Endothelial cell of umbilical vein (primary cell): ENCODE measurements at regions not wholly inside any gene's neighbourhood (a gene's known extent, or its start where the extent isn't known, plus 50 kb on each side); places are given as distances from the start of the nearest gene placed in this dataset.

Source experiments
- BruUV-seq: library from RNA; stranded (reverse); fragments of 400-500 nt; replicated peaks from 2 replicates; lab custom pipeline; 2021; lab: Mats Ljungman, UMichigan
- CTCF ChIA-PET: fragments of 300-600, 350-600 bp; sonication (Branson Sonifier 250); formaldehyde crosslinking; loops from one replicate; lab custom pipeline; 2021; ENCODE audit warnings: antibody characterized with exemption, inconsistent platforms; lab: Charles Lee
- POLR2A ChIA-PET: fragments of 300-600, 350-600 bp; sonication (Branson Sonifier 250); formaldehyde crosslinking; loops from one replicate; lab custom pipeline; 2021; ENCODE audit warnings: antibody characterized with exemption, inconsistent platforms; lab: Charles Lee
- DNase-seq: peaks from one replicate; pipeline ENCODE4 v3.0.0-alpha.2; 2011; ENCODE audit warnings: low read depth, low spot score
- FAIRE-seq: peaks from 2 replicates; lab custom pipeline; 2011; peaks lifted over from hg19 to GRCh38; lab: Jason Lieb, UNC
- H2AFZ ChIP-seq: 2 replicates; pipeline ENCODE4 v1.6.0; 2012; ENCODE audit warnings: low read depth, low read length, control low read depth, inconsistent platforms
- H3K27ac ChIP-seq: 2 replicates; pipeline ENCODE4 v1.5.1; 2011; ENCODE audit warnings: low read depth, mild to moderate bottlenecking, control low read depth, low read length, moderate library complexity; ENCODE audit not compliant: insufficient read depth
- H3K27me3 ChIP-seq, 2 experiments: 2 replicates each; pipeline versions ENCODE4 v1.6.0 to v1.6.1; 2011; ENCODE audit warnings: low read length in 2 of 2, mixed read lengths in 1 of 2; ENCODE audit not compliant: control insufficient read depth in 2 of 2, insufficient read depth in 2 of 2
- H3K36me3 ChIP-seq, 2 experiments: 2 replicates in 1 of 2; 3 replicates in 1 of 2; pipeline ENCODE4 v1.5.1; 2011; ENCODE audit warnings: low read length in 2 of 2, mild to moderate bottlenecking in 1 of 2, moderate library complexity in 1 of 2; ENCODE audit not compliant: control insufficient read depth in 2 of 2, insufficient read depth in 2 of 2; ENCODE audit errors: extremely low read depth in 1 of 2
- H3K4me1 ChIP-seq: 3 replicates; pipeline ENCODE4 v1.5.1; 2011; ENCODE audit warnings: mild to moderate bottlenecking, low read length; ENCODE audit not compliant: control insufficient read depth, insufficient read depth; ENCODE audit errors: extremely low read depth
- H3K4me2 ChIP-seq: 2 replicates; pipeline ENCODE4 v1.6.1; 2011; ENCODE audit warnings: low read length, control low read depth, mixed read lengths; ENCODE audit not compliant: insufficient read depth
- H3K4me3 ChIP-seq, 3 experiments: fragments of 200-600 bp in 1 of 3; sonication (generic), shearing (Covaris generic) in 1 of 3; replicated peaks in 1 of 3; 2 replicates each; pipeline ENCODE4 v1.5.1; 2011 to 2016; ENCODE audit warnings: control low read depth in 3 of 3, low read length in 3 of 3, mild to moderate bottlenecking in 2 of 3, inconsistent platforms in 1 of 3, low read depth in 1 of 3, moderate library complexity in 1 of 3; ENCODE audit not compliant: insufficient read depth in 1 of 3
- H3K79me2 ChIP-seq: 2 replicates; pipeline ENCODE4 v1.6.0; 2012; ENCODE audit warnings: low read length, inconsistent platforms; ENCODE audit not compliant: control insufficient read depth, insufficient read depth
- H3K9ac ChIP-seq: replicated peaks from 2 replicates; pipeline ENCODE3; 2011; ENCODE audit warnings: low read length, control low read depth; ENCODE audit not compliant: insufficient read depth; ENCODE audit errors: extremely low read depth
- H3K9me1 ChIP-seq: replicated peaks from 3 replicates; pipeline ENCODE4 v1.6.0; 2011; ENCODE audit warnings: mild to moderate bottlenecking, low read length; ENCODE audit not compliant: control insufficient read depth, insufficient read depth; ENCODE audit errors: extremely low read depth
- H3K9me3 ChIP-seq: replicated peaks from 2 replicates; pipeline ENCODE4 v1.5.1; 2012; ENCODE audit warnings: low read length, inconsistent platforms; ENCODE audit not compliant: control insufficient read depth, insufficient read depth
- H4K20me1 ChIP-seq: replicated peaks from 2 replicates; pipeline ENCODE3; 2011; ENCODE audit warnings: mild to moderate bottlenecking, low read length; ENCODE audit not compliant: control insufficient read depth, insufficient read depth; ENCODE audit errors: extremely low read depth
- EZH2 ChIP-seq: IDR thresholded peaks from 2 replicates; pipeline ENCODE4 v1.6.1; 2012; ENCODE audit warnings: borderline replicate concordance, low read depth, mild to moderate bottlenecking, moderate library complexity, low read length, inconsistent platforms; ENCODE audit not compliant: severe bottlenecking
- GATA2 ChIP-seq: IDR thresholded peaks from 2 replicates; pipeline ENCODE4 v1.7.0; 2011; ENCODE audit warnings: low read depth, mild to moderate bottlenecking, moderate library complexity, mixed read lengths, low read length; ENCODE audit not compliant: insufficient read length, insufficient read depth
- MYC ChIP-seq: IDR thresholded peaks from one replicate; pipeline ENCODE4 v1.6.1; 2011; ENCODE audit warnings: mild to moderate bottlenecking, low read depth, low read length
- POLR2A ChIP-seq: IDR thresholded peaks from 2 replicates; pipeline ENCODE4 v1.6.1; 2012; ENCODE audit warnings: low read depth, mild to moderate bottlenecking, control low read depth, low read length
- POLR2AphosphoS5 ChIP-seq: IDR thresholded peaks from 2 replicates; pipeline ENCODE4 v1.6.1; 2012; ENCODE audit warnings: low read depth, mild to moderate bottlenecking, control low read depth, low read length, moderate library complexity; ENCODE audit not compliant: insufficient read depth
- dilution Hi-C: fragments of 300-500 bp; cut with MboI; formaldehyde crosslinking; loops from one replicate; pipeline ENCODE4 v1.15.0; 2019; ENCODE audit warnings: low sequenced_read_pairs; ENCODE audit not compliant: extremely low pct_ligation_motif_present
- intact Hi-C: fragments of 100-400 bp; cut with micrococcal nuclease; formaldehyde crosslinking; loops from one replicate; pipeline ENCODE4 v1.10.0; 2022
- TF ChIP-seq, protein P1 (sequence below), 2 donors: IDR thresholded peaks; 1 replicate in 1 of 2; 2 replicates in 1 of 2; pipeline ENCODE4 v1.5.1; 2011; ENCODE audit warnings: low read length in 2 of 2, mild to moderate bottlenecking in 2 of 2, moderate library complexity in 2 of 2, control low read depth in 1 of 2, inconsistent platforms in 1 of 2, low read depth in 1 of 2; ENCODE audit not compliant: insufficient read depth in 1 of 2; ENCODE audit errors: extremely low read depth in 1 of 2
- TF ChIP-seq, protein P2 (sequence below): IDR thresholded peaks from 2 replicates; pipeline ENCODE4 v1.6.1; 2011; ENCODE audit not compliant: insufficient read depth, insufficient read length

DNA sequence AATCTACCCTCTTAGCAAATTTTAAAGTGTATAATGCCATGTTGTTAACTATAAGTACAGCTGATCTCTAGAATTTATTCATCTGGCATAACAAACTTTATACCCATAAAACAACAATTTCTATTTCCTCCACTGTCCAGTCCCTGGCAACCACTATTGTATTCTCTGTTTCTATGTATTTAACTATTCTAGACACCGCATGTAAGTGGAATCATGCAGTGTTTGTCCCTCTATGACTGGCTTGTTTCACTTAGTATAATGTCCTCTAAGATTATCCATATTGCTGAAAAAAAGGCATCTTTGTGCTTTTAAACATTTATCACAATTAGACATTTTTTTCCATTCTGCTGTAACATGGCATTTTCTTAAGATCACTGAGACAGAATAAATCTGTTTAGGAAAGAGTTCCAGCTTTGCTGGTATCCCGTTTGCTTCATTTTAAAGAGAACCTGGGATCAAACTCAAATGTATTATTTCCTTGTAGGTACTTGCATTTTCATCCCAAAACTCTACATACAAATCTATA, 1191.0 kb downstream of the SLITRK5 start:
- Histone ChIP-seq H3K36me3 (no peaks in the 10 kb centered on the region), H3K9ac (no peak overlapping the region), H3K9me1 (no peaks in the 10 kb centered on the region), H3K79me2 (no peaks in the 10 kb centered on the region), H4K20me1 (no peaks in the 10 kb centered on the region), H3K9me3 (peaks cover 4% of the 10 kb centered on the region), H3K4me3 (no peak overlapping the region), H3K27ac (no peak overlapping the region), H3K4me2 (no peak overlapping the region), H3K27me3 (no peaks in the 10 kb centered on the region), H3K4me1 (no peaks in the 10 kb centered on the region), H2AFZ (no peak overlapping the region)
- FAIRE-seq (no peak), DNase-seq (no peak)
- BruUV-seq = no TSS peak
- CTCF ChIA-PET = no interaction called here
- intact Hi-C loops = no loop called here
- no peak for TF ChIP-seq EZH2
- TF ChIP-seq MYC = no peak
- no peak for TF ChIP-seq POLR2A
- TF ChIP-seq POLR2AphosphoS5 = no peak
- no peak for TF ChIP-seq GATA2
- dilution Hi-C loops = no loop called here
- POLR2A ChIA-PET = no interaction called here

DNA sequence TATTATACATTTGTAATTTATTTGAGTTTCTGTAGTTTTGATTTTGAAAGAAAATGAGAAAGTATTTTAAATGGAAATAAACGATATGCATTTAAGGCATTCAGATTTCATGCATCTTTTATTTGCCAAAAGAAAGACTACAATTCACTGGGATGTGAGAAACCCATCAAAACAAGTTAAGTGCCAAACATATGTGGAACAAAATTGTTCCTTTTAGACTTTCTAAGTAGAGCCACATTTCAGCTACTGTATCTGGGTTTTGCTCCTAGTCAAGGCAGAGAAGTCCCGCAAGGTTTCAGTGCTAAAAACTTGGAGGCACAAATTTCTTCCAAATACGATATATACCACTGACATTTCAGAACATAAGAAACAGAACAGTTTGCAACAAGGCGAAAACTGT, 1191.9 kb downstream of the SLITRK5 start:
- FAIRE-seq = no peak
- peaks cover 3% of the 10 kb centered on the region for H3K9me3 ChIP-seq
- intact Hi-C loops = no loop called here

More for the DNA sequence above, 1191.9 kb downstream of the SLITRK5 start:
- ChIA-PET CTCF (no interaction called here), POLR2A (no interaction called here)
- no TSS peak for BruUV-seq
- no peaks in the 10 kb centered on the region for H3K27me3 ChIP-seq
- no peak overlapping the region for H3K4me2 ChIP-seq
- TF ChIP-seq, protein P1, sequence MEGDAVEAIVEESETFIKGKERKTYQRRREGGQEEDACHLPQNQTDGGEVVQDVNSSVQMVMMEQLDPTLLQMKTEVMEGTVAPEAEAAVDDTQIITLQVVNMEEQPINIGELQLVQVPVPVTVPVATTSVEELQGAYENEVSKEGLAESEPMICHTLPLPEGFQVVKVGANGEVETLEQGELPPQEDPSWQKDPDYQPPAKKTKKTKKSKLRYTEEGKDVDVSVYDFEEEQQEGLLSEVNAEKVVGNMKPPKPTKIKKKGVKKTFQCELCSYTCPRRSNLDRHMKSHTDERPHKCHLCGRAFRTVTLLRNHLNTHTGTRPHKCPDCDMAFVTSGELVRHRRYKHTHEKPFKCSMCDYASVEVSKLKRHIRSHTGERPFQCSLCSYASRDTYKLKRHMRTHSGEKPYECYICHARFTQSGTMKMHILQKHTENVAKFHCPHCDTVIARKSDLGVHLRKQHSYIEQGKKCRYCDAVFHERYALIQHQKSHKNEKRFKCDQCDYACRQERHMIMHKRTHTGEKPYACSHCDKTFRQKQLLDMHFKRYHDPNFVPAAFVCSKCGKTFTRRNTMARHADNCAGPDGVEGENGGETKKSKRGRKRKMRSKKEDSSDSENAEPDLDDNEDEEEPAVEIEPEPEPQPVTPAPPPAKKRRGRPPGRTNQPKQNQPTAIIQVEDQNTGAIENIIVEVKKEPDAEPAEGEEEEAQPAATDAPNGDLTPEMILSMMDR (IDR thresholded peaks at IDR 0.05; ENCODE audit: extremely low read depth in 1 of 2, insufficient read depth in 1 of 2, low read depth in 1 of 2, low read length in 2 of 2) = no peak
- TF ChIP-seq, protein P2, sequence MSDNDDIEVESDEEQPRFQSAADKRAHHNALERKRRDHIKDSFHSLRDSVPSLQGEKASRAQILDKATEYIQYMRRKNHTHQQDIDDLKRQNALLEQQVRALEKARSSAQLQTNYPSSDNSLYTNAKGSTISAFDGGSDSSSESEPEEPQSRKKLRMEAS = no peak
- no peak for TF ChIP-seq POLR2A
- dilution Hi-C loops = no loop called here
- H3K27ac ChIP-seq = no peak overlapping the region
- no peaks in the 10 kb centered on the region for H3K36me3 ChIP-seq
- no peaks in the 10 kb centered on the region for H3K4me1 ChIP-seq
- H2AFZ ChIP-seq = no peak overlapping the region
- DNase-seq = no peak
- no peaks in the 10 kb centered on the region for H3K9me1 ChIP-seq
- no peak overlapping the region for H3K9ac ChIP-seq
- no peak overlapping the region for H3K4me3 ChIP-seq
- H4K20me1 ChIP-seq = no peaks in the 10 kb centered on the region
- no peaks in the 10 kb centered on the region for H3K79me2 ChIP-seq
